Body of pancreas (tissue), 4 donors: ENCODE measurements at regions not wholly inside any gene's neighbourhood (a gene's known extent, or its start where the extent isn't known, plus 50 kb on each side); places are given as distances from the start of the nearest gene placed in this dataset.

Source experiments
- CTCF ChIP-seq, 7 experiments: fragments of 450-650 bp in 4 of 7; fragments of 200-600 bp in 3 of 7; sonication (generic) in 3 of 7; IDR thresholded peaks; one replicate each; pipeline ENCODE4 v1.5.1; 2016 to 2019; ENCODE audit warnings: antibody characterized with exemption in 7 of 7
- POLR2A ChIP-seq, 3 donors: fragments of 450-650 bp; IDR thresholded peaks; one replicate each; pipeline ENCODE4 v1.6.1; 2016; ENCODE audit warnings: antibody characterized with exemption in 3 of 3, mild to moderate bottlenecking in 2 of 3

DNA sequence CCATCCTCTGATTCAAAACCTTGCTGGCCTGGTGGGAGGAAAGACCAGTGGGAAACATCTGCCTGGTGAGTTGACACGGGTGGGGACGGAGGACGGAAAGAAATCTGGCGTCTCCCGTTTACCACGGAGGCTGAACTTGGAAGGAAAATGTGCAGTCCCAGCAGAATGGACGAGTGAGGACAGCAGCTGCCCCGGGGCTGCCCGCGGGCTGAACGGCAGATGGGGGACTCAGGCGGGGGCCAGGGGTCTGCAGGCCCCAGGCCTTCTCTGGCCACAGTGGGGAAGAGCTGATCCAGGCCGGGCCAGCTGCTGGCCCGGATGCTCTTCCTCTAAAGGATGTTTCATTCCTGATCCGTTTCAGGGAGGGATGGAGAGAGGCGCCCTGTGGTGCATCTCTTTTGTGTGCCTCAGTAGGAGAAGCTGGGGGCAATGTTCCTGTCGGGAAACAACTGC is 147.5 kb upstream of the CHST15 start:
- no peak for TF ChIP-seq CTCF (IDR thresholded peaks at IDR 0.05)
- no peak for TF ChIP-seq POLR2A (IDR thresholded peaks at IDR 0.05)
